HS-5 (cell line): ENCODE measurements at regions not wholly inside any gene's neighbourhood (a gene's known extent, or its start where the extent isn't known, plus 50 kb on each side); places are given as distances from the start of the nearest gene placed in this dataset.
"Not testable (repeated sequence)": the region's sequence is repeated elsewhere in the genome, so short reads cannot be mapped to it uniquely, and the experiment has no call there.

ENCODE experiments used
- DNase-seq: peaks from one replicate; pipeline ENCODE4 v3.0.0-alpha.2; 2012; ENCODE audit warnings: low read depth

- DNase-seq, result no peak
Observed at GRCh38 chr10:117457932-117458331, 82.7 kb upstream of the PDZD8 start.

- DNase-seq, result no peak
Observed at GRCh38 chr10:117457071-117457810, 82.0 kb upstream of the PDZD8 start.

- no peak for DNase-seq
Observed at GRCh38 chr10:117455346-117455745, 80.1 kb upstream of the PDZD8 start.

DNA sequence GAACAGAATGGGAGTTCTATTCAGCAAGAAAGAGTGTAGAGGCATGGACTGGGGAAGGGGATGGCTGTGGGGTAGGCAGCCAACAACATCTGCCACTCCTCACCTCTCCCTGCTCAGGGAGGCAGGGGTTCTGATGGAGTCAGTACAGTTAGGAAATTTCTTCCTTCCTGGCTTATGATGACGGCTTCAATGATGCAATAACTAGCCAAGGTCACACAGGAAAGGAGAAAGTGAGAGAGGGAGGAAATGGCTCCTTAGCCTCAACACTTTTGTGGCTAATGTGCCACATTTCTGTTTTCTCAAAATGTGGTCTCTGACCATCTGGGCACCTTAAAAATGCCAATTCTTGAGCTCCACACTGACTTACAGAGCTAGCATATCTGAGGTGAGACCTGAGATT, 79.3 kb upstream of the PDZD8 start:
- no peak for DNase-seq

GRCh38 chr10:117453484-117453883, 78.2 kb upstream of the PDZD8 start:
- DNase-seq, result not testable (repeated sequence)

DNA sequence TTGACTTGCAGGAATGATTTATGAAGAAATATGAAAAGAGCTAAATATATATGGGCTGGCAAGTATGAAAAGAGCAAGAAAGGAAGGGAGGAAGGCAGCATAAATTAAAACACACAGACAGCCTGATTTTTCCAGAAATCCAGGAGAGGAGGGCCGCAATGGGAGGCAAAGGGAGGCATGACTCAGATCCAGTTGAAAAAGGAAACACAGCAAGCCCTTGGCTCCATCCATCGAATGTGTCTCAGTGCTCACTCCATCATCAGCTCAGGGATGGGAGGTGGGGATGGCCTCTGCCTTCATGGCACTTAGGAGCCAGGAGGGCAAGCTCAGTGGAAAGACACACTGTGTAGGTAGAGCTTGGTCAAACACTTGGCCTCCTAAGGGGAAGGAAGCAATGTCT, 75.7 kb upstream of the PDZD8 start:
- no peak for DNase-seq

GRCh38 chr10:117449636-117450035, 74.4 kb upstream of the PDZD8 start:
- no peak for DNase-seq

DNA sequence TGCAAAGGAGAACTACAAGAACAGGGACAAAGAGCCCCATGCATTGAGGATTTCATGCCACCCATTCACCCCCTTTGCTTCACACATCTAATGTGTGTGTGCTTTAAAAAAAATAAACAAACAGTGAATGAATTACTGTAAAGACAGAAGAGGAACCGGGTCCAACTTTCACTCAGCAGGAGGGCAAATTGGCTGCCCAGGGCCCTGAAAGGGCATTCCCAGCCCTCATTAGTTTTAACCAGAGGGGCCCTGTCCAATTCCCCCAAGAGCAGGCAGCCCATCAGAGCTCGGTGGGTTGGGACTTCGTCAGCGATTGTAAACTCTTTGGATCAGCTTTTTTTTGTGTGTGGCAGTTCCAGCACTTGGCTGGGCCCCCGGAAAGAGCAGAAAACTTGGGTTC, 73.6 kb upstream of the PDZD8 start:
- DNase-seq, result no peak

GRCh38 chr10:117445992-117446391, 70.8 kb upstream of the PDZD8 start:
- no peak for DNase-seq

DNA sequence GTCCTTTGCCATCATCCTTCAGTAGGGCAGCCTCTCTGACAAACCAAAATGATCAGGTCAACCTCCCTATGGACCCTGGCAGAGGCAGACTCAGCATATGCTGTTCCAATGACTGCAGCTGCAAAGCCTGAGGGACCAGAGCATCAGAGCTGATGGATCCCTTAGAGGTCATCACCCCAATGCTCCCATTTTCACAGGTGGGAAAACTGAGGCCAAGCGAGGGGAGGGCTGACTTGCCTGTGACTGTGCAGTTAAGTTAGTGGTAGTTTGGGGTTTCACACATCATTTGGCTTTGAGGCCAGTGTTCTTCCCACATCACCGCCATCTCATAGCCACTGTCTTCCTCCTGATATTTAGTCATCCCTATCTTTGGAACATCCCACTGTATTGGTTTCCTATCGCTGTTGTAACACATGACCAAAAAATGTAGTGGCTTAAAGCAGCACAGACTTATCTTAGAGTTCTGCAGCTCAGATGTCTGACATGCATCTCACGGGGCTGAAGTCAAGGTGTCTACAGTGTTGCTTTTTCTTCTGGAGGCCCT, 69.3 kb upstream of the PDZD8 start:
- DNase-seq, result no peak

DNA sequence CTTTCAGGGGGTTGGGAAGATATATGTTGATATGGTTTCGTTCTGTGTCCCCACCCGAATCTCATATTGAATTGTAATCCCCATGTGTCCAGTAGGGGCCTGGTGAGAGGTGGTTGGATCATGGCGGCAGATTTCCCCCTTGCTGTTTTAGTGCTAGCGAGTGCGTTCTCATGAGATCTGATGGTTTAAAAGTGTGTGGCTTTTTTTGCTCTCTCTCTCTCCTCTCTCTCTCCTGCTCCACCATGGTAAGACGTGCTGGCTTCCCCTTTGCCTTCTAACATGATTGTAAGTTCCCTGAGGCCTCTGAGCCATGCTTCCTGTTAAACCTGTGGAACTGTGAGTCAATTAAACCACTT, 68.4 kb upstream of the PDZD8 start:
- no peak for DNase-seq

DNA sequence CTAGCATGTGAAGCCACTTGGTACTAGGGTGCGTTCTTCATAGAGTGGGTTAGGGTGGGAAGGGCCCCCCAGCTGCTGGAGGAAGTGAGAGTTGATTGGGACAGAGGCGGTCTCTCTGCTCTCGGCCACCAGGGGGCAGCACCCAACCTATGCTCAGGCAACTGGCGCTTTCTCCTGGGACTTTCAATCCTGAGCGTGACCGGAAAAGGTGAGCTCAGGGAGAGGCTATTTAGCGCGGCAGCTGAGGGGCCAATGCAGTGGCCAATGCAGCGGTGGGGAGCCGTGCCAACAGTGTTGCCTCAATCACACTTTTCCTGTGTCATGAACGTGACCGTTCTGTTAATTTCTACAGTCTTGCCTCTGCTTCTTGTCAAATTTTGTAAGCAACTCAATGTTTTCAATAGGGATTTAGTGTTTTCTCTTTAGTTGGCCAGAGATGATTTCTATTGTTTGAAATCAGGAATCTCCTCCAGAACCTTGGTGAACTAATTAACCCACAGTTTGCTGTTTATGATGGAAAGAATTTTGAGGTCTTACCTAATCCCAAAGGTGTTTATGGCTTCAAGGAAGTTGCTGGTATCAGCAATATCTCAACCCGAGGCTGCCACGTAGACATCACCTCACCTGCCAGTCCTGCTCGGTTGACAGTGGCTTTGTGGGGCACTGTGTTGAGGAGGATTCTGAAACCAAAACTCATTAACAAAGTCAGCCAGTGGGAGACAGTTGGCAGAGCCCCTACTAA, 67.9 kb upstream of the PDZD8 start:
- DNase-seq, result no peak

- no peak for DNase-seq
Observed at GRCh38 chr10:117442521-117442920, 67.3 kb upstream of the PDZD8 start.

DNA sequence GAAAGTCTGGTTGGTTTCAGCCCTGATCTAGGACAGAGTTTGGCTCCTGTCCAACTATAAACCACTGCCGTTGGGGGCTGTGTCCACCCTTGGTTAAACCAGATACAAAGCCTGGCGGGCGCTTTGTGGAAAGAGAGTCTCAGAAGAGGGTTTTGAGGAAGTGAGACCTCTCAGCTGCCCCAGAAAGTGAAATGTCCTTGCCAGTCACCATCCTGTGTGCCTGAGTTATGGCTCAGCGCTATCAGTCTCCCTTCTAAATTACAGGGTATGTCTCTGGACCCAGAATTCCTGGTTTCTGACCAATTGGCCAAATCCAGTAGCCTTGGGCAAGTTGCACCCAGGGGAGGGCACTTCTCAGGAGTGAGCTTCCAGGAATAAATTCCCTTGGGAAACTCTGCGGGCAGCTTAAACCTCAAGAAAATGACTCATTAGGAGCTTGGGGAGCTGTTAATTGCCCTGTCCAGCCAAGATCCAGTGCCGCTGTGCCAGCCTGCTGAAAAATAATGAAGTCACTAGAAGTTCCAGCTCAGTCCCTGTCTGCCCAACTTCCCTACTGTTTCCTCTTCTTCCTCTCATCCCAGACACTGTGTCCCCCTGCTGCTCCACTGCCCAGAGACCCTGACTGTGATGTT, 66.7 kb upstream of the PDZD8 start:
- DNase-seq, result peak; percentile 96

GRCh38 chr10:117441361-117441760, 66.1 kb upstream of the PDZD8 start:
- DNase-seq, result no peak

DNA sequence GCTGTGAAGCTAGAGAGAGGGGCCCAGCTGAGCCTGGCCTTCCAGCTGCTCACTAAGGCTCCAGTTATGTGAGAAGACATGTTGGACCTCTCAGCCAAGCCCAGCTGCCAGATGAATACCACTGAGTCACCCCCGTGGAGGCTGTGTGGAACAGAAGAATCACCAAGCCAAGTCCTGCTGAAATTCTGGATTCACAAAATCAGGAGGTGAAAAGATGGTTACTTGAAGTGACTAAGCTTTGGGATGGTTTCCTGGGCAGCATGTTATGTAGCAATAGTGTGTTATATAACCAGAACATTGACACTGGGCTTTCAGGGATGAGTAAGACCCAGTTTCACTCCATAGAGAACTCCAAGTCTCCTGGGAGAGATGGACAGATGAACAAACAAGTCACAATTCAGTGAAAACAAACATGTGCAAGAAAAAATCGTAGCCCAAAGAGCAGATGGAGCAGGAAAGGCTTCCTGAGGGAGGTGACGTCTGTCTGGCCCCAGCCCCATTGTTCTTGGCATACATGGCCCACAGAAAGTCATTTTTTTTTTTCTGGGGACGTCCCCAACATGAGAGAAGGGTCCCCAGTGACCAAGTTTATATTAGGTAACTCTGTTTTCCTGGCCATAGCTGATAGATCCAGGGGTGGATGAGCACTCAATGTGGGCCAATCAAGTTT, 64.1 kb upstream of the PDZD8 start:
- peak; percentile 97 for DNase-seq

DNA sequence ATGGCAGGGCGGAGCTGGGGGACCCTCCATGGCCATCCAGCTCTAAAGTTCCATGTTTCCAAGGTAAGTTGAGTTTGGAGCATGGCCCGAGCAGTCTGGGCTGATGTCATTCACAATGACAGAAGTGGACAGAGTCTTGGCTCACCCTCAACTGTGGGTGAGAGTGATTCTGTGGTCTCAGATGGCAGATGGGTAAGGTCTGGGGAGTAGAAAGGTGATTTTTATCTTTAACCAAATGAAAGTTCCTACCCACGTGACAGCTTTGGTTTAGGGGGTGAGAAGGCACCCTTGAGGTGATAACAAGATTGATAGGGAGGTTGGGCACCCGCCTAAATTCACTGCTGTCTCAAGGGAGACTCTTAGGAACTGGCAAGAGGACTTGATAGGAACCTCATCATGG, 57.6 kb upstream of the PDZD8 start:
- DNase-seq, result no peak

DNA sequence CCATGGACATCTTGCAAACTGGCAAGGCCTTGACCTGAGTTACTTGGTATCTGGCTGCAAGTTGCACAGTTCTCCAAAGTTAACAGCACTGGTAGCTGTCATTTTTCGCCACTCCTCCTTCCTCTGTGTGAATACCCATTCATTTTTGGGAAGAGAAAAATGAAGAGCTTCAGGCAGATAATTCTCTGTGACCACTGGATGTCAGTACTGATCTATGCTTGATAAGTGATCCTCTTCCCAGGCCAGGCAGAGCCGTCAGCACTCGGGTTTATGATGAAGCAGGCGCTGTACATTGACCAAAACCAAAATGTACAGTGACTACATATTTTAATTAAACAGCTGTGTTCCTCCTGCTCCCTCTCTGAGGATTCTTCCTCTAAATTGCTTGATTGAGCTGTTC, 55.9 kb upstream of the PDZD8 start:
- DNase-seq, result no peak

DNA sequence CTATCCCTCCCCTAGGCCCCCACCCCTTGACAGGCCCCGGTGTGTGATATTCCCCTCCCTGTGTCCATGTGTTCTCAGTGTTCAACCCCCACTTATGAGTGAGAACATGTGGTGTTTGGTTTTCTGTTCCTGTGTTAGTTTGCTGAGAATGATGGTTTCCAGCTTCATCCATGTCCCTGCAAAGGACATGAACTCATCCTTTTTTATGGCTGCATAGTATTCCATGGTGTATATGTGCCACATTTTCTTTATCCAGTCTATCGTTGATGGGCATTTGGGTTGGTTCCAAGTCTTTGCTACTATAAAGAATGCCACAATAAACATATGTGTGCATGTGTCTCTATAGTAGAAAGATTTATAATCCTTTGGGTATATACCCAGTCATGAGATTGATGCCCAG, 55.3 kb upstream of the PDZD8 start:
- not testable (repeated sequence) for DNase-seq

DNA sequence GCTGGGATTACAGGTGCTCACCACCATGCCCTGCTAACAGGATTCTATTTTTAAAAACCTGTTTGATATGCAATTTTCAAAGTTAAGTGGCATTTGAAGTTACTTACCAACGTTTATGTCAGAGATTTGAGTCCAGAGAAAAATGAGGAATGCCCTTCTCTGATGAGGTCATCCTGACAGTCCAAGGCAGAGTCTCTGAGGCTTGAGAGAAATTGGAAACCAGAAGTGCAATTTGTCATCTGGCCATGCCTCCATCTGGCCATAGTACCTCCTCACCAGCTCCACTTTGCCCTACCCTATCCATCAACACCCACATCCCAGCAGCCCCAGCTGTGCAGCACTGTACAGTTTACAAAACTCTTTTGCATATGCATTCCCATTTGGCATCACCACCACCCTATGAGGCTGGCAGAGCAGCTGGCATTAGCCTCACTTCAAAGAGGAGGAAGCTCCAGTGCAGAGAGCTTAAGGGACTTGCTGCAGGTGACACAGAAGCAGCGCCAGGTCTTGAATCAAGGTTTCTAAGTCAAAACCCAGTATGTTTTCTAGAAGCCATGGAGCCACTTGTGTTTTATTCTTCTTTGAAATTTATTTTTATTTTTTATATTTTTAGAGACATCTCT, 54.5 kb upstream of the PDZD8 start:
- DNase-seq, result no peak

GRCh38 chr10:117427356-117427755, 52.1 kb upstream of the PDZD8 start:
- DNase-seq, result no peak

DNA sequence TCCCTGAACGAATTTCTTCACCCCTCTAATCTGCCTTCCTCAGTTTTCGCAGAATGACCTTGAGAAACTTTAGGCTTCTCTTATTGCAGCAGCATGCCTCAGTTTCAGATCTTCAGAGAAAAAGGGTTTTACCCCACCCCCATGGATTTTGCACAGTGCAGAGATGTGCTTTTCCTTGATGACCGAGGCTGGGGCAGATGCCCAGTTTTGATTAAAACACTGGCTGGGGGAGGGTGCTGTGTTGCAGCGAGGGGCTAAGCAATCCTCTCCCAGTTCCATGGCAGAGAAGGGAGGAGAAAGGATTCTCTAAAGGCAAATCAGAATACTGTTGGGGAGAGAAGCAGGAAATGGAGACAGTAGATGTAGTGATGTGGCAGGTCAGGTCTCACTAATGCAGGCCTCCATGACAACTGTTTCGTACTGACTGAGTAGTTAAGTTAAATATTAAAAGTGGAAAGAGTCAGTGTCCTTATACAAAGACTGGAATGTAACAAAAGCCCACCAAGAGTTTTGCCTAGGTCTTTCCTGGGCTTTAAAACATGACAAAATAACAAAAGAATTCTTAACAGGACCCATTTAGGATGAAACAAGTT, 50.8 kb upstream of the PDZD8 start:
- DNase-seq, result no peak
